A549 (cell line): ENCODE measurements at regions not wholly inside any gene's neighbourhood (a gene's known extent, or its start where the extent isn't known, plus 50 kb on each side); places are given as distances from the start of the nearest gene placed in this dataset.

Experiments used
- ATAC-seq, 2 experiments: fragments of 200-7000 bp in 1 of 2; fragments of >200 bp in 1 of 2; cut with Nextera tagmentation in 1 of 2; cut with Tn5 transposase in 1 of 2; 3 replicates each; pipeline versions ENCODE4 v1.8.0 to v1.9.1; 2018 to 2020; ENCODE audit warnings: mild to moderate bottlenecking in 1 of 2, moderate library complexity in 1 of 2
- CTCF ChIA-PET: fragments of 300-600 bp; sonication (Branson Sonifier 250); formaldehyde crosslinking; extraction: SDS; loops from one replicate; lab custom pipeline; 2021; ENCODE audit warnings: antibody characterized with exemption, inconsistent platforms; lab: Yijun Ruan, JAX
- POLR2A ChIA-PET: fragments of 350-600 bp; formaldehyde crosslinking; extraction: SDS; loops from one replicate; lab custom pipeline; 2021; ENCODE audit warnings: antibody characterized with exemption, inconsistent platforms; lab: Yijun Ruan, JAX
- DNase-seq, 2 experiments: peaks; one replicate each; pipeline versions ENCODE4 v3.0.0 to v3.0.0-alpha.2; 2011 to 2016; ENCODE audit warnings: low read depth in 1 of 2, low spot score in 1 of 2
- FAIRE-seq: peaks from 2 replicates; lab custom pipeline; 2011; peaks lifted over from hg19 to GRCh38; lab: Jason Lieb, UNC
- H3K27ac ChIP-seq, 2 experiments: fragments of >200 bp; sonication (Bioruptor Twin); formaldehyde crosslinking; 3 replicates each; pipeline ENCODE4 v1.5.1; 2016 to 2017
- H3K4me1 ChIP-seq: fragments of >200 bp; sonication (Bioruptor Twin); formaldehyde crosslinking; 3 replicates; pipeline ENCODE4 v1.6.1; 2016
- H3K4me2 ChIP-seq: fragments of >200 bp; sonication (Bioruptor Twin); formaldehyde crosslinking; 3 replicates; pipeline ENCODE4 v1.6.1; 2016
- H3K4me3 ChIP-seq: fragments of >200 bp; sonication (Bioruptor Twin); formaldehyde crosslinking; 3 replicates; pipeline ENCODE4 v1.5.1; 2016
- H3K9me3 ChIP-seq: fragments of >200 bp; sonication (Bioruptor Twin); formaldehyde crosslinking; 3 replicates; pipeline ENCODE4 v1.6.1; 2016
- BCL3 ChIP-seq: fragments of >200 bp; sonication (Bioruptor Twin); formaldehyde crosslinking; IDR thresholded peaks from 3 replicates; pipeline ENCODE4 v1.6.1; 2016
- BHLHE40 ChIP-seq: IDR thresholded peaks from 2 replicates; pipeline ENCODE4 v1.6.1; 2012; ENCODE audit warnings: low read depth, low read length, inconsistent platforms
- CBX2 ChIP-seq: fragments of 200-600 bp; sonication (generic); IDR thresholded peaks from 2 replicates; pipeline ENCODE4 v1.6.1; 2016; ENCODE audit warnings: low read depth, mild to moderate bottlenecking, borderline replicate concordance
- CHD2 ChIP-seq: fragments of 150-350 bp; IDR thresholded peaks from 2 replicates; pipeline ENCODE4 v1.6.1; 2014; ENCODE audit warnings: low read length; ENCODE audit not compliant: partially characterized antibody
- ELK1 ChIP-seq: fragments of 150-350 bp; IDR thresholded peaks from 2 replicates; pipeline ENCODE4 v1.6.1; 2014; ENCODE audit warnings: low read depth, mild to moderate bottlenecking, low read length
- FOSB ChIP-seq: fragments of 250-450 bp; sonication (Bioruptor Pico); IDR thresholded peaks from 2 replicates; pipeline ENCODE4 v1.5.0; 2020; ENCODE audit warnings: mild to moderate bottlenecking, moderate library complexity
- HES2 ChIP-seq: fragments of >200 bp; sonication (Bioruptor Twin); formaldehyde crosslinking; IDR thresholded peaks from 2 replicates; pipeline ENCODE4 v1.6.1; 2016
- JUNB ChIP-seq: fragments of >200 bp; sonication (Bioruptor Twin); formaldehyde crosslinking; IDR thresholded peaks from 2 replicates; pipeline ENCODE4 v1.6.1; 2016
- MAFK ChIP-seq: fragments of 450-650 bp; IDR thresholded peaks from 2 replicates; pipeline ENCODE4 v1.6.1; 2014; ENCODE audit not compliant: partially characterized antibody
- MAX ChIP-seq: IDR thresholded peaks from 2 replicates; pipeline ENCODE4 v1.6.1; 2012
- NFE2L2 ChIP-seq: fragments of 150-350 bp; conservative IDR thresholded peaks from 2 replicates; pipeline ENCODE4 v1.6.1; 2014; ENCODE audit warnings: low read length
- NPAS2 ChIP-seq: fragments of 250-450 bp; sonication (Bioruptor Pico); IDR thresholded peaks from 2 replicates; pipeline ENCODE4 v1.8.0; 2022; ENCODE audit warnings: mild to moderate bottlenecking, moderate library complexity, borderline replicate concordance
- POLR2A ChIP-seq: IDR thresholded peaks from 2 replicates; pipeline ENCODE4 v1.6.1; 2012; ENCODE audit warnings: mild to moderate bottlenecking, low read length
- RCOR1 ChIP-seq: fragments of 150-350 bp; IDR thresholded peaks from 2 replicates; pipeline ENCODE4 v1.6.1; 2014; ENCODE audit warnings: antibody characterized with exemption, low read length, low read depth
- TFCP2L1 ChIP-seq: fragments of 250-450 bp; sonication (Bioruptor Pico); IDR thresholded peaks from 2 replicates; pipeline ENCODE4 v1.5.0; 2021; ENCODE audit warnings: mild to moderate bottlenecking
- ZNF302 ChIP-seq: fragments of 250-450 bp; sonication (Bioruptor Pico); IDR thresholded peaks from 2 replicates; pipeline ENCODE4 v1.9.0; 2021; ENCODE audit warnings: inconsistent platforms, mild to moderate bottlenecking, moderate library complexity
- WGBS: methylation state at CpG from one replicate; pipeline ENCODE4 v1.1.6; 2017; ENCODE audit errors: missing lambda C conversion rate; 5-methylcytosine and 5-hydroxymethylcytosine counted together

GRCh38 chr3:1929788-1930414, 168.8 kb upstream of the CNTN4 start (continued):
- no peak for TF ChIP-seq ZNF302 (CRISPR knock-in tag)

GRCh38 chr3:1938975-1939374, 159.7 kb upstream of the CNTN4 start:
- ATAC-seq (no peak), FAIRE-seq (no peak), DNase-seq (no peak)
- H3K9me3 ChIP-seq, result 0 out of 3 replicates have a peak, but pooled peaks cover 4% of the 10 kb centered on the region
- TF ChIP-seq BCL3 (no peak), BHLHE40 (no peak), CBX2 (no peak), HES2 (no peak), NPAS2 (CRISPR knock-in tag) (no peak), ELK1 (no peak), MAX (no peak), MAFK (no peak), RCOR1 (no peak), TFCP2L1 (CRISPR knock-in tag) (no peak)
- WGBS, result 4% methylated on average over 4 of the region's 4 CpGs
- no peak overlapping the region for H3K4me2 ChIP-seq
- CTCF ChIA-PET, result no interaction called here
- no peak overlapping the region for H3K27ac ChIP-seq
- H3K4me1 ChIP-seq, result no peaks in the 10 kb centered on the region
- H3K4me3 ChIP-seq, result no peak overlapping the region
- POLR2A ChIA-PET, result no interaction called here

- POLR2A ChIA-PET, result no interaction called here
- peaks cover 4% of the 10 kb centered on the region; the same call in 1 of the 3 replicates for H3K9me3 ChIP-seq
- H3K4me1 ChIP-seq, result no peaks in the 10 kb centered on the region
- TF ChIP-seq POLR2A, result no peak
- no peak for TF ChIP-seq JUNB
- no peak for TF ChIP-seq CHD2
- ATAC-seq (no peak), FAIRE-seq (no peak), DNase-seq (no peak)
- H3K27ac ChIP-seq, result no peak overlapping the region
- CTCF ChIA-PET, result no interaction called here
- WGBS, result 6% methylated on average over 1 of the region's 1 CpG
- no peak overlapping the region for H3K4me3 ChIP-seq
- no peak overlapping the region for H3K4me2 ChIP-seq
These were observed 155.9 kb upstream of the CNTN4 start for GRCh38 chr3:1942781-1943180.

GRCh38 chr3:1943395-1944118, 155.1 kb upstream of the CNTN4 start:
- H3K27ac ChIP-seq, result no peak overlapping the region
- DNase-seq, result no peak
- POLR2A ChIA-PET, result no interaction called here
- 7% methylated on average over 6 of the region's 6 CpGs for WGBS
- TF ChIP-seq CBX2 (no peak), FOSB (no peak), NFE2L2 (no peak)
- H3K4me2 ChIP-seq, result no peak overlapping the region
- ATAC-seq, result no peak
- H3K4me1 ChIP-seq, result no peaks in the 10 kb centered on the region
- peaks cover 4% of the 10 kb centered on the region; the same call in 1 of the 3 replicates for H3K9me3 ChIP-seq
- CTCF ChIA-PET, result no interaction called here
- FAIRE-seq, result no peak
- no peak overlapping the region for H3K4me3 ChIP-seq
